GM12878 (cell line): ENCODE measurements at regions not wholly inside any gene's neighbourhood (a gene's known extent, or its start where the extent isn't known, plus 50 kb on each side); places are given as distances from the start of the nearest gene placed in this dataset.

Experiments used
- ATAC-seq: fragments of 200-7000 bp; cut with Tn5 transposase; 3 replicates; pipeline ENCODE4 v1.9.1; 2020; ENCODE audit warnings: mild to moderate bottlenecking, moderate library complexity
- BruUV-seq: library from RNA; stranded (reverse); fragments of 400-500 nt; replicated peaks from 2 replicates; lab custom pipeline; 2021; lab: Mats Ljungman, UMichigan
- CTCF ChIA-PET: fragments of 300-600 bp; sonication (Branson Sonifier 250); formaldehyde crosslinking; extraction: SDS; loops from one replicate; lab custom pipeline; 2021; ENCODE audit warnings: inconsistent platforms; lab: Yijun Ruan, JAX
- POLR2A ChIA-PET: fragments of 350-600 bp; formaldehyde crosslinking; extraction: SDS; loops from one replicate; lab custom pipeline; 2021; ENCODE audit warnings: inconsistent platforms; lab: Charles Lee
- RAD21 ChIA-PET: fragments of 300-600 bp; sonication (Branson Sonifier 250); formaldehyde crosslinking; loops from one replicate; lab custom pipeline; 2023; ENCODE audit warnings: antibody characterized with exemption; ENCODE audit not compliant: unreplicated experiment; lab: Charles Lee
- SMC1A ChIA-PET: fragments of 300-600 bp; sonication (Branson Sonifier 250); formaldehyde crosslinking; loops from one replicate; lab custom pipeline; 2023; ENCODE audit not compliant: unreplicated experiment, uncharacterized antibody; lab: Charles Lee
- DNase-seq: peaks from one replicate; pipeline ENCODE4 v3.0.0-alpha.2; 2011; ENCODE audit warnings: low read depth, low spot score
- FAIRE-seq: peaks from 3 replicates; lab custom pipeline; 2011; peaks lifted over from hg19 to GRCh38; lab: Jason Lieb, UNC
- H2AFZ ChIP-seq: 2 replicates; pipeline ENCODE4 v1.6.0; 2011; ENCODE audit warnings: low read depth, low read length, control low read depth; ENCODE audit not compliant: control insufficient read depth
- H3K27ac ChIP-seq: 2 replicates; pipeline ENCODE4 v1.5.1; 2011; ENCODE audit warnings: control low read depth; ENCODE audit not compliant: control insufficient read depth, insufficient read depth
- H3K27me3 ChIP-seq, 2 experiments: replicated peaks in 1 of 2; 2 replicates each; pipeline versions ENCODE4 v1.6.0 to v1.6.1; 2011; ENCODE audit warnings: low read length in 1 of 2; ENCODE audit not compliant: control insufficient read depth in 2 of 2, insufficient read depth in 2 of 2
- H3K36me3 ChIP-seq, 2 experiments: 2 replicates each; pipeline ENCODE4 v1.5.1; 2011; ENCODE audit warnings: low read length in 1 of 2; ENCODE audit not compliant: control insufficient read depth in 2 of 2, insufficient read depth in 2 of 2
- H3K4me1 ChIP-seq: 2 replicates; pipeline ENCODE4 v1.6.1; 2011; ENCODE audit warnings: mild to moderate bottlenecking, low read length, moderate library complexity, mixed read lengths; ENCODE audit not compliant: control insufficient read depth, insufficient read depth
- H3K4me2 ChIP-seq: 2 replicates; pipeline ENCODE4 v1.6.0; 2011; ENCODE audit warnings: control low read depth; ENCODE audit not compliant: control insufficient read depth, insufficient read depth
- H3K4me3 ChIP-seq: fragments of 200-600 bp; sonication (generic); 2 replicates; pipeline ENCODE4 v1.5.1; 2016
- H3K79me2 ChIP-seq: 2 replicates; pipeline ENCODE4 v1.6.0; 2011; ENCODE audit warnings: low read length; ENCODE audit not compliant: control insufficient read depth, insufficient read depth
- H3K9ac ChIP-seq: 2 replicates; pipeline ENCODE4 v1.8.0; 2011; ENCODE audit warnings: low read length, control low read depth, mixed read lengths; ENCODE audit not compliant: control insufficient read depth, insufficient read depth
- H3K9me3 ChIP-seq: replicated peaks from 3 replicates; pipeline ENCODE4 v1.5.1; 2011; ENCODE audit warnings: mild to moderate bottlenecking, low read length; ENCODE audit not compliant: control insufficient read depth, insufficient read depth
- H4K20me1 ChIP-seq: 2 replicates; pipeline ENCODE4 v1.6.0; 2011; ENCODE audit not compliant: control insufficient read depth, insufficient read depth
- BHLHE40 ChIP-seq, 2 experiments: fragments of 450-650 bp in 1 of 2; IDR thresholded peaks; 2 replicates each; pipeline ENCODE4 v1.6.1; 2011 to 2017; ENCODE audit warnings: low read depth in 2 of 2, borderline replicate concordance in 1 of 2, improper control_type of control experiment in 1 of 2, low read length in 1 of 2, mild to moderate bottlenecking in 1 of 2
- JUND ChIP-seq: IDR thresholded peaks from 2 replicates; pipeline ENCODE4 v1.6.1; 2012; ENCODE audit warnings: low read depth, mild to moderate bottlenecking, low read length, improper control_type of control experiment, moderate library complexity
- MYC ChIP-seq: IDR thresholded peaks from 2 replicates; pipeline ENCODE4 v1.6.1; 2011; ENCODE audit warnings: mild to moderate bottlenecking, low read length, moderate library complexity, inconsistent platforms; ENCODE audit not compliant: insufficient read depth, insufficient replicate concordance, insufficient read length, severe bottlenecking
- NR2F1 ChIP-seq: fragments of 450-650 bp; conservative IDR thresholded peaks from 2 replicates; pipeline ENCODE4 v1.6.1; 2017; ENCODE audit warnings: mild to moderate bottlenecking
- PKNOX1 ChIP-seq: fragments of 450-650 bp; IDR thresholded peaks from 2 replicates; pipeline ENCODE4 v1.6.1; 2016; ENCODE audit warnings: mild to moderate bottlenecking
- POLR2AphosphoS5 ChIP-seq: IDR thresholded peaks from 2 replicates; pipeline ENCODE4 v1.6.1; 2011; ENCODE audit warnings: mild to moderate bottlenecking, low read length, inconsistent platforms
- TAF1 ChIP-seq: IDR thresholded peaks from 2 replicates; pipeline ENCODE4 v1.6.1; 2011; ENCODE audit warnings: mild to moderate bottlenecking, low read depth, low read length, borderline replicate concordance
- ZBED1 ChIP-seq: IDR thresholded peaks from 2 replicates; pipeline ENCODE4 v1.6.1; 2016; ENCODE audit warnings: borderline replicate concordance
- in situ Hi-C: fragments of 300-500 bp; cut with MboI; formaldehyde crosslinking; loops from 9 replicates; pipeline ENCODE4 v1.14.3; 2018; ENCODE audit warnings: mixed read lengths
- intact Hi-C: fragments of 100-400 bp; cut with micrococcal nuclease; formaldehyde crosslinking; loops from one replicate; pipeline ENCODE4 v1.14.2; 2022; ENCODE audit not compliant: unreplicated experiment
- TF ChIP-seq, protein P1 (sequence below): fragments of 450-650 bp; IDR thresholded peaks from 2 replicates; pipeline ENCODE4 v1.6.1; 2017; ENCODE audit warnings: mild to moderate bottlenecking, moderate library complexity
- TF ChIP-seq, protein P2 (sequence below): fragments of 450-650 bp; IDR thresholded peaks from 2 replicates; pipeline ENCODE4 v1.6.1; 2018; ENCODE audit warnings: borderline replicate concordance, mild to moderate bottlenecking; ENCODE audit not compliant: partially characterized antibody

DNA sequence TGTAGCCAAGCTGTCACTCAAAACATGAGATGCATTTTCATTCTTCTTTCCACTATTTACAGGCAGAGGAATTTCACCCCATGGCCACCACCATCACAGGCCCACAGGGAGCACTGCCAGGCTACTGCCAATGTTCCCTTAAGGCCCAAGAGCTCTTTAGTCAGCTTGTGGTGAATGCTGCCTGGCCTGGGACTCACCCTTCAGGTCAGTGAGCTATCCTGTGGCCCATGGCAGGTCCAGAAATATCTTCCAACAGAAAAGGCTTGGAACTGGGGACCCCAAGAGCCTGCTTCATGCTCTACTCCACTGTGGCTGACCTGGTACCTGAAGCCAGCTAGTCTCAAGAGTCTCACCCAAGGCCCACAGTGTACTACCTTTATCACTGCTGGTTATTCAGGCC lies 1518.7 kb upstream of the CDH9 start:
- ATAC-seq (no peak), FAIRE-seq (no peak), DNase-seq (no peak)
- ChIA-PET POLR2A (no interaction called here), SMC1A (interaction anchor here (1.2 kb wide), 1 partner anchor 11 kb away, joined by 6 read pairs; no protein-coding TSS in a partner anchor), CTCF (interaction anchor here (0.9 to 1.3 kb wide), 2 partner anchors 32 to 83 kb away, joined by 3 read pairs; no protein-coding TSS in a partner anchor), RAD21 (interaction anchor here (1.2 kb wide), 1 partner anchor 84 kb away, joined by 4 read pairs; no protein-coding TSS in a partner anchor)
- intact Hi-C loops (no loop called here), in situ Hi-C loops (no loop called here)
- no peaks in the 10 kb centered on the region for H3K79me2 ChIP-seq
- H4K20me1 ChIP-seq = no peaks in the 10 kb centered on the region
- H2AFZ ChIP-seq = no peak overlapping the region
- no peak overlapping the region for H3K9ac ChIP-seq
- BruUV-seq = no TSS peak
- H3K27me3 ChIP-seq = no peaks in the 10 kb centered on the region
- no peak overlapping the region for H3K4me3 ChIP-seq
- H3K4me1 ChIP-seq = no peaks in the 10 kb centered on the region
- no peaks in the 10 kb centered on the region for H3K36me3 ChIP-seq
- no peak overlapping the region for H3K4me2 ChIP-seq
- TF ChIP-seq BHLHE40 (IDR thresholded peaks at IDR 0.05; ENCODE audit: borderline replicate concordance in 1 of 2, low read depth in 2 of 2, low read length in 1 of 2) = no peak
- no peak for TF ChIP-seq JUND
- no peak for TF ChIP-seq POLR2AphosphoS5
- TF ChIP-seq TAF1 = no peak
- TF ChIP-seq, protein P1, sequence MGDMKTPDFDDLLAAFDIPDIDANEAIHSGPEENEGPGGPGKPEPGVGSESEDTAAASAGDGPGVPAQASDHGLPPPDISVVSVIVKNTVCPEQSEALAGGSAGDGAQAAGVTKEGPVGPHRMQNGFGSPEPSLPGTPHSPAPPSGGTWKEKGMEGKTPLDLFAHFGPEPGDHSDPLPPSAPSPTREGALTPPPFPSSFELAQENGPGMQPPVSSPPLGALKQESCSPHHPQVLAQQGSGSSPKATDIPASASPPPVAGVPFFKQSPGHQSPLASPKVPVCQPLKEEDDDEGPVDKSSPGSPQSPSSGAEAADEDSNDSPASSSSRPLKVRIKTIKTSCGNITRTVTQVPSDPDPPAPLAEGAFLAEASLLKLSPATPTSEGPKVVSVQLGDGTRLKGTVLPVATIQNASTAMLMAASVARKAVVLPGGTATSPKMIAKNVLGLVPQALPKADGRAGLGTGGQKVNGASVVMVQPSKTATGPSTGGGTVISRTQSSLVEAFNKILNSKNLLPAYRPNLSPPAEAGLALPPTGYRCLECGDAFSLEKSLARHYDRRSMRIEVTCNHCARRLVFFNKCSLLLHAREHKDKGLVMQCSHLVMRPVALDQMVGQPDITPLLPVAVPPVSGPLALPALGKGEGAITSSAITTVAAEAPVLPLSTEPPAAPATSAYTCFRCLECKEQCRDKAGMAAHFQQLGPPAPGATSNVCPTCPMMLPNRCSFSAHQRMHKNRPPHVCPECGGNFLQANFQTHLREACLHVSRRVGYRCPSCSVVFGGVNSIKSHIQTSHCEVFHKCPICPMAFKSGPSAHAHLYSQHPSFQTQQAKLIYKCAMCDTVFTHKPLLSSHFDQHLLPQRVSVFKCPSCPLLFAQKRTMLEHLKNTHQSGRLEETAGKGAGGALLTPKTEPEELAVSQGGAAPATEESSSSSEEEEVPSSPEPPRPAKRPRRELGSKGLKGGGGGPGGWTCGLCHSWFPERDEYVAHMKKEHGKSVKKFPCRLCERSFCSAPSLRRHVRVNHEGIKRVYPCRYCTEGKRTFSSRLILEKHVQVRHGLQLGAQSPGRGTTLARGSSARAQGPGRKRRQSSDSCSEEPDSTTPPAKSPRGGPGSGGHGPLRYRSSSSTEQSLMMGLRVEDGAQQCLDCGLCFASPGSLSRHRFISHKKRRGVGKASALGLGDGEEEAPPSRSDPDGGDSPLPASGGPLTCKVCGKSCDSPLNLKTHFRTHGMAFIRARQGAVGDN = no peak
- TF ChIP-seq ZBED1 = no peak
- TF ChIP-seq, protein P2, sequence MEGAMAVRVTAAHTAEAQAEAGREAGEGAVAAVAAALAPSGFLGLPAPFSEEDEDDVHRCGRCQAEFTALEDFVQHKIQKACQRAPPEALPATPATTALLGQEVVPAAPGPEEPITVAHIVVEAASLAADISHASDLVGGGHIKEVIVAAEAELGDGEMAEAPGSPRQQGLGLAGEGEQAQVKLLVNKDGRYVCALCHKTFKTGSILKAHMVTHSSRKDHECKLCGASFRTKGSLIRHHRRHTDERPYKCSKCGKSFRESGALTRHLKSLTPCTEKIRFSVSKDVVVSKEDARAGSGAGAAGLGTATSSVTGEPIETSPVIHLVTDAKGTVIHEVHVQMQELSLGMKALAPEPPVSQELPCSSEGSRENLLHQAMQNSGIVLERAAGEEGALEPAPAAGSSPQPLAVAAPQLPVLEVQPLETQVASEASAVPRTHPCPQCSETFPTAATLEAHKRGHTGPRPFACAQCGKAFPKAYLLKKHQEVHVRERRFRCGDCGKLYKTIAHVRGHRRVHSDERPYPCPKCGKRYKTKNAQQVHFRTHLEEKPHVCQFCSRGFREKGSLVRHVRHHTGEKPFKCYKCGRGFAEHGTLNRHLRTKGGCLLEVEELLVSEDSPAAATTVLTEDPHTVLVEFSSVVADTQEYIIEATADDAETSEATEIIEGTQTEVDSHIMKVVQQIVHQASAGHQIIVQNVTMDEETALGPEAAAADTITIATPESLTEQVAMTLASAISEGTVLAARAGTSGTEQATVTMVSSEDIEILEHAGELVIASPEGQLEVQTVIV = no peak
- TF ChIP-seq PKNOX1 = no peak
- TF ChIP-seq NR2F1 = no peak
- TF ChIP-seq MYC = no peak
- no peak overlapping the region for H3K27ac ChIP-seq
- H3K9me3 ChIP-seq = no peaks in the 10 kb centered on the region
